WTC11 (cell line): ENCODE measurements at regions not wholly inside any gene's neighbourhood (a gene's known extent, or its start where the extent isn't known, plus 50 kb on each side); places are given as distances from the start of the nearest gene placed in this dataset.

Source experiments
- ATAC-seq: fragments of 200-7000 bp; cut with Tn5 transposase; 2 replicates; pipeline ENCODE4 v1.10.0; 2021; ENCODE audit warnings: mild to moderate bottlenecking, moderate library complexity
- CTCF ChIA-PET: fragments of 300-600 bp; sonication (Branson Sonifier 250); formaldehyde crosslinking; loops from one replicate; lab custom pipeline; 2021; ENCODE audit warnings: antibody characterized with exemption; lab: Charles Lee
- POLR2A ChIA-PET: fragments of 350-600 bp; sonication (Branson Sonifier 250); formaldehyde crosslinking; loops from one replicate; lab custom pipeline; 2021; ENCODE audit warnings: antibody characterized with exemption; lab: Charles Lee
- DNase-seq: peaks from one replicate; pipeline ENCODE4 v3.0.0; 2021; ENCODE audit warnings: low spot score
- H3K27ac Mint-ChIP-seq: 2 replicates; pipeline ENCODE4 v1.8.0; 2021; ENCODE audit warnings: mixed read lengths
- H3K27me3 Mint-ChIP-seq: 2 replicates; pipeline ENCODE4 v1.8.0; 2021; ENCODE audit warnings: low read depth, mild to moderate bottlenecking, moderate library complexity, mixed read lengths
- H3K36me3 Mint-ChIP-seq: 2 replicates; pipeline ENCODE4 v1.8.0; 2021; ENCODE audit warnings: mixed read lengths
- H3K4me1 Mint-ChIP-seq: 2 replicates; pipeline ENCODE4 v1.8.0; 2022; ENCODE audit warnings: mixed read lengths
- H3K4me3 Mint-ChIP-seq: 2 replicates; pipeline ENCODE4 v1.8.0; 2021; ENCODE audit warnings: mild to moderate bottlenecking, moderate library complexity, mixed read lengths
- H3K9me3 Mint-ChIP-seq: 2 replicates; pipeline ENCODE4 v1.8.0; 2021; ENCODE audit warnings: mixed read lengths
- ELF4 ChIP-seq: sonication (generic); formaldehyde crosslinking; IDR thresholded peaks from 2 replicates; pipeline ENCODE4 v1.8.1; 2022; ENCODE audit warnings: low read depth, mild to moderate bottlenecking, moderate library complexity, missing genetic modification reagents
- ERG ChIP-seq: fragments of 250-450 bp; sonication (Bioruptor Pico); IDR thresholded peaks from 2 replicates; pipeline ENCODE4 v1.8.0; 2021; ENCODE audit warnings: mild to moderate bottlenecking
- FOXJ3 ChIP-seq: sonication (generic); formaldehyde crosslinking; IDR thresholded peaks from 2 replicates; pipeline ENCODE4 v1.9.0; 2021; ENCODE audit warnings: missing genetic modification reagents, mild to moderate bottlenecking, borderline replicate concordance
- FOXK1 ChIP-seq: sonication (generic); formaldehyde crosslinking; IDR thresholded peaks from 2 replicates; pipeline ENCODE4 v1.8.0; 2022; ENCODE audit warnings: mild to moderate bottlenecking, moderate library complexity, missing genetic modification reagents
- GRHL2 ChIP-seq: fragments of 250-450 bp; sonication (Bioruptor Pico); IDR thresholded peaks from 2 replicates; pipeline ENCODE4 v1.8.0; 2022; ENCODE audit warnings: mild to moderate bottlenecking, moderate library complexity; ENCODE audit not compliant: insufficient replicate concordance, severe bottlenecking
- JUN ChIP-seq: sonication (generic); formaldehyde crosslinking; IDR thresholded peaks from 2 replicates; pipeline ENCODE4 v1.8.0; 2023; ENCODE audit warnings: mild to moderate bottlenecking, missing genetic modification reagents
- NFATC4 ChIP-seq: fragments of 250-450 bp; sonication (Bioruptor Pico); IDR thresholded peaks from 2 replicates; pipeline ENCODE4 v1.9.0; 2021; ENCODE audit warnings: mild to moderate bottlenecking
- NFYB ChIP-seq: sonication (generic); formaldehyde crosslinking; conservative IDR thresholded peaks from 2 replicates; pipeline ENCODE4 v1.8.0; 2022; ENCODE audit warnings: low read depth, missing genetic modification reagents
- NR1H2 ChIP-seq: sonication (generic); formaldehyde crosslinking; IDR thresholded peaks from 2 replicates; pipeline ENCODE4 v1.9.0; 2021; ENCODE audit warnings: mild to moderate bottlenecking, moderate library complexity, missing genetic modification reagents
- OVOL2 ChIP-seq: fragments of 250-450 bp; sonication (Bioruptor Pico); IDR thresholded peaks from 2 replicates; pipeline ENCODE4 v1.9.0; 2021; ENCODE audit warnings: mild to moderate bottlenecking, borderline replicate concordance
- PRRX2 ChIP-seq: fragments of 250-450 bp; sonication (Bioruptor Pico); IDR thresholded peaks from 2 replicates; pipeline ENCODE4 v1.8.0; 2021; ENCODE audit warnings: mild to moderate bottlenecking
- ZNF671 ChIP-seq: fragments of 250-450 bp; sonication (Bioruptor Pico); IDR thresholded peaks from 2 replicates; pipeline ENCODE4 v1.8.0; 2021; ENCODE audit warnings: mild to moderate bottlenecking
- ZSCAN18 ChIP-seq: fragments of 250-450 bp; sonication (Bioruptor Pico); IDR thresholded peaks from 2 replicates; pipeline ENCODE4 v2.1.2; 2022; ENCODE audit warnings: mild to moderate bottlenecking, moderate library complexity
- TF ChIP-seq, protein P1 (sequence below): sonication (generic); formaldehyde crosslinking; IDR thresholded peaks from 2 replicates; pipeline ENCODE4 v1.8.0; 2023; ENCODE audit warnings: mild to moderate bottlenecking, missing genetic modification reagents
- TF ChIP-seq, protein P2 (sequence below): fragments of 250-450 bp; sonication (Bioruptor Pico); IDR thresholded peaks from 2 replicates; pipeline ENCODE4 v1.9.0; 2021; ENCODE audit warnings: mild to moderate bottlenecking, borderline replicate concordance
- TF ChIP-seq, protein P3 (sequence below): fragments of 250-450 bp; sonication (Bioruptor Pico); IDR thresholded peaks from 2 replicates; pipeline ENCODE4 v1.9.0; 2021; ENCODE audit warnings: moderate library complexity, mild to moderate bottlenecking, inconsistent platforms, borderline replicate concordance
- TF ChIP-seq, protein P4 (sequence below): sonication (generic); formaldehyde crosslinking; IDR thresholded peaks from 2 replicates; pipeline ENCODE4 v1.8.1; 2022; ENCODE audit warnings: low read depth, missing genetic modification reagents, borderline replicate concordance
- TF ChIP-seq, protein P5 (sequence below): sonication (generic); formaldehyde crosslinking; IDR thresholded peaks from 2 replicates; pipeline ENCODE4 v1.8.0; 2022; ENCODE audit warnings: missing genetic modification reagents
- TF ChIP-seq, protein P6 (sequence below): sonication (generic); formaldehyde crosslinking; IDR thresholded peaks from 2 replicates; pipeline ENCODE4 v1.8.0; 2022; ENCODE audit warnings: mild to moderate bottlenecking, missing genetic modification reagents

- TF ChIP-seq, protein P1, sequence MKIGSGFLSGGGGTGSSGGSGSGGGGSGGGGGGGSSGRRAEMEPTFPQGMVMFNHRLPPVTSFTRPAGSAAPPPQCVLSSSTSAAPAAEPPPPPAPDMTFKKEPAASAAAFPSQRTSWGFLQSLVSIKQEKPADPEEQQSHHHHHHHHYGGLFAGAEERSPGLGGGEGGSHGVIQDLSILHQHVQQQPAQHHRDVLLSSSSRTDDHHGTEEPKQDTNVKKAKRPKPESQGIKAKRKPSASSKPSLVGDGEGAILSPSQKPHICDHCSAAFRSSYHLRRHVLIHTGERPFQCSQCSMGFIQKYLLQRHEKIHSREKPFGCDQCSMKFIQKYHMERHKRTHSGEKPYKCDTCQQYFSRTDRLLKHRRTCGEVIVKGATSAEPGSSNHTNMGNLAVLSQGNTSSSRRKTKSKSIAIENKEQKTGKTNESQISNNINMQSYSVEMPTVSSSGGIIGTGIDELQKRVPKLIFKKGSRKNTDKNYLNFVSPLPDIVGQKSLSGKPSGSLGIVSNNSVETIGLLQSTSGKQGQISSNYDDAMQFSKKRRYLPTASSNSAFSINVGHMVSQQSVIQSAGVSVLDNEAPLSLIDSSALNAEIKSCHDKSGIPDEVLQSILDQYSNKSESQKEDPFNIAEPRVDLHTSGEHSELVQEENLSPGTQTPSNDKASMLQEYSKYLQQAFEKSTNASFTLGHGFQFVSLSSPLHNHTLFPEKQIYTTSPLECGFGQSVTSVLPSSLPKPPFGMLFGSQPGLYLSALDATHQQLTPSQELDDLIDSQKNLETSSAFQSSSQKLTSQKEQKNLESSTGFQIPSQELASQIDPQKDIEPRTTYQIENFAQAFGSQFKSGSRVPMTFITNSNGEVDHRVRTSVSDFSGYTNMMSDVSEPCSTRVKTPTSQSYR = no peak
- TF ChIP-seq PRRX2 (CRISPR knock-in tag) = no peak
- TF ChIP-seq ERG (CRISPR knock-in tag) = no peak
- TF ChIP-seq, protein P2, sequence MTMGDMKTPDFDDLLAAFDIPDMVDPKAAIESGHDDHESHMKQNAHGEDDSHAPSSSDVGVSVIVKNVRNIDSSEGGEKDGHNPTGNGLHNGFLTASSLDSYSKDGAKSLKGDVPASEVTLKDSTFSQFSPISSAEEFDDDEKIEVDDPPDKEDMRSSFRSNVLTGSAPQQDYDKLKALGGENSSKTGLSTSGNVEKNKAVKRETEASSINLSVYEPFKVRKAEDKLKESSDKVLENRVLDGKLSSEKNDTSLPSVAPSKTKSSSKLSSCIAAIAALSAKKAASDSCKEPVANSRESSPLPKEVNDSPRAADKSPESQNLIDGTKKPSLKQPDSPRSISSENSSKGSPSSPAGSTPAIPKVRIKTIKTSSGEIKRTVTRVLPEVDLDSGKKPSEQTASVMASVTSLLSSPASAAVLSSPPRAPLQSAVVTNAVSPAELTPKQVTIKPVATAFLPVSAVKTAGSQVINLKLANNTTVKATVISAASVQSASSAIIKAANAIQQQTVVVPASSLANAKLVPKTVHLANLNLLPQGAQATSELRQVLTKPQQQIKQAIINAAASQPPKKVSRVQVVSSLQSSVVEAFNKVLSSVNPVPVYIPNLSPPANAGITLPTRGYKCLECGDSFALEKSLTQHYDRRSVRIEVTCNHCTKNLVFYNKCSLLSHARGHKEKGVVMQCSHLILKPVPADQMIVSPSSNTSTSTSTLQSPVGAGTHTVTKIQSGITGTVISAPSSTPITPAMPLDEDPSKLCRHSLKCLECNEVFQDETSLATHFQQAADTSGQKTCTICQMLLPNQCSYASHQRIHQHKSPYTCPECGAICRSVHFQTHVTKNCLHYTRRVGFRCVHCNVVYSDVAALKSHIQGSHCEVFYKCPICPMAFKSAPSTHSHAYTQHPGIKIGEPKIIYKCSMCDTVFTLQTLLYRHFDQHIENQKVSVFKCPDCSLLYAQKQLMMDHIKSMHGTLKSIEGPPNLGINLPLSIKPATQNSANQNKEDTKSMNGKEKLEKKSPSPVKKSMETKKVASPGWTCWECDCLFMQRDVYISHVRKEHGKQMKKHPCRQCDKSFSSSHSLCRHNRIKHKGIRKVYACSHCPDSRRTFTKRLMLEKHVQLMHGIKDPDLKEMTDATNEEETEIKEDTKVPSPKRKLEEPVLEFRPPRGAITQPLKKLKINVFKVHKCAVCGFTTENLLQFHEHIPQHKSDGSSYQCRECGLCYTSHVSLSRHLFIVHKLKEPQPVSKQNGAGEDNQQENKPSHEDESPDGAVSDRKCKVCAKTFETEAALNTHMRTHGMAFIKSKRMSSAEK (CRISPR knock-in tag) = no peak
Observed at GRCh38 chr12:28939427-28939826, 209.7 kb upstream of the FAR2 start (continued).

DNA sequence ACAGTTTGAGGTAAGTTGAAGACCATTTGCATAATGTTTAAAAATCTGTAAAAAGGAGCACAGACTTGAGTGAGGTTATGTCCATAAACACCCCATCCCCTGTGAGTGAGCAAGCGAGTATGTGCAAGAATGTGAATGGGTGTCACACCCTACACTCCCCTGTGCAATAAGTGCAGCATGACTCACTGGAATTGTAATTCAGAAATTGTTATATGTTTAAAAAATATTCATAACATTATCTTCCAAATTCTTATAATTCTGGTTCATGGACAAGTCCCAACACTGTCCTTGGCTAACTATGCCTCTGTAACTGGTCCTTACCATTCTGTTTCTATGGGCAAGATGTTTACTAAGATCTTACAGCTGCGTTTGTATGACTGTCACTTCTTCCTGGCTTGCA lies 207.8 kb upstream of the FAR2 start:
- no peaks in the 10 kb centered on the region for H3K9me3 Mint-ChIP-seq
- peaks cover 17% of the 10 kb centered on the region for H3K4me1 Mint-ChIP-seq
- H3K27me3 Mint-ChIP-seq = no peaks in the 10 kb centered on the region
- H3K36me3 Mint-ChIP-seq = no peaks in the 10 kb centered on the region
- H3K4me3 Mint-ChIP-seq = no peak overlapping the region
- ChIA-PET CTCF (no interaction called here), POLR2A (no interaction called here)
- no peak for DNase-seq
- H3K27ac Mint-ChIP-seq = no peak overlapping the region
- ATAC-seq = no peak
- TF ChIP-seq, protein P3, sequence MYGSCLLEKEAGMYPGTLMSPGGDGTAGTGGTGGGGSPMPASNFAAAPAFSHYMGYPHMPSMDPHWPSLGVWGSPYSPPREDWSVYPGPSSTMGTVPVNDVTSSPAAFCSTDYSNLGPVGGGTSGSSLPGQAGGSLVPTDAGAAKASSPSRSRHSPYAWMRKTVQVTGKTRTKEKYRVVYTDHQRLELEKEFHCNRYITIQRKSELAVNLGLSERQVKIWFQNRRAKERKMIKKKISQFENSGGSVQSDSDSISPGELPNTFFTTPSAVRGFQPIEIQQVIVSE (CRISPR knock-in tag) = no peak
- TF ChIP-seq ZSCAN18 (CRISPR knock-in tag) (no peak), ELF4 (CRISPR knock-in tag) (no peak), NFYB (CRISPR knock-in tag) (no peak), NFATC4 (CRISPR knock-in tag) (no peak), ZNF671 (no peak), OVOL2 (no peak), NR1H2 (CRISPR knock-in tag) (no peak), FOXK1 (CRISPR knock-in tag) (no peak), FOXJ3 (CRISPR knock-in tag) (no peak), GRHL2 (CRISPR knock-in tag) (no peak), JUN (no peak)
- TF ChIP-seq, protein P4, sequence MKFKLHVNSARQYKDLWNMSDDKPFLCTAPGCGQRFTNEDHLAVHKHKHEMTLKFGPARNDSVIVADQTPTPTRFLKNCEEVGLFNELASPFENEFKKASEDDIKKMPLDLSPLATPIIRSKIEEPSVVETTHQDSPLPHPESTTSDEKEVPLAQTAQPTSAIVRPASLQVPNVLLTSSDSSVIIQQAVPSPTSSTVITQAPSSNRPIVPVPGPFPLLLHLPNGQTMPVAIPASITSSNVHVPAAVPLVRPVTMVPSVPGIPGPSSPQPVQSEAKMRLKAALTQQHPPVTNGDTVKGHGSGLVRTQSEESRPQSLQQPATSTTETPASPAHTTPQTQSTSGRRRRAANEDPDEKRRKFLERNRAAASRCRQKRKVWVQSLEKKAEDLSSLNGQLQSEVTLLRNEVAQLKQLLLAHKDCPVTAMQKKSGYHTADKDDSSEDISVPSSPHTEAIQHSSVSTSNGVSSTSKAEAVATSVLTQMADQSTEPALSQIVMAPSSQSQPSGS (CRISPR knock-in tag) = no peak
- TF ChIP-seq, protein P5, sequence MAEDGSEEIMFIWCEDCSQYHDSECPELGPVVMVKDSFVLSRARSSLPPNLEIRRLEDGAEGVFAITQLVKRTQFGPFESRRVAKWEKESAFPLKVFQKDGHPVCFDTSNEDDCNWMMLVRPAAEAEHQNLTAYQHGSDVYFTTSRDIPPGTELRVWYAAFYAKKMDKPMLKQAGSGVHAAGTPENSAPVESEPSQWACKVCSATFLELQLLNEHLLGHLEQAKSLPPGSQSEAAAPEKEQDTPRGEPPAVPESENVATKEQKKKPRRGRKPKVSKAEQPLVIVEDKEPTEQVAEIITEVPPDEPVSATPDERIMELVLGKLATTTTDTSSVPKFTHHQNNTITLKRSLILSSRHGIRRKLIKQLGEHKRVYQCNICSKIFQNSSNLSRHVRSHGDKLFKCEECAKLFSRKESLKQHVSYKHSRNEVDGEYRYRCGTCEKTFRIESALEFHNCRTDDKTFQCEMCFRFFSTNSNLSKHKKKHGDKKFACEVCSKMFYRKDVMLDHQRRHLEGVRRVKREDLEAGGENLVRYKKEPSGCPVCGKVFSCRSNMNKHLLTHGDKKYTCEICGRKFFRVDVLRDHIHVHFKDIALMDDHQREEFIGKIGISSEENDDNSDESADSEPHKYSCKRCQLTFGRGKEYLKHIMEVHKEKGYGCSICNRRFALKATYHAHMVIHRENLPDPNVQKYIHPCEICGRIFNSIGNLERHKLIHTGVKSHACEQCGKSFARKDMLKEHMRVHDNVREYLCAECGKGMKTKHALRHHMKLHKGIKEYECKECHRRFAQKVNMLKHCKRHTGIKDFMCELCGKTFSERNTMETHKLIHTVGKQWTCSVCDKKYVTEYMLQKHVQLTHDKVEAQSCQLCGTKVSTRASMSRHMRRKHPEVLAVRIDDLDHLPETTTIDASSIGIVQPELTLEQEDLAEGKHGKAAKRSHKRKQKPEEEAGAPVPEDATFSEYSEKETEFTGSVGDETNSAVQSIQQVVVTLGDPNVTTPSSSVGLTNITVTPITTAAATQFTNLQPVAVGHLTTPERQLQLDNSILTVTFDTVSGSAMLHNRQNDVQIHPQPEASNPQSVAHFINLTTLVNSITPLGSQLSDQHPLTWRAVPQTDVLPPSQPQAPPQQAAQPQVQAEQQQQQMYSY (CRISPR knock-in tag) = no peak
- TF ChIP-seq, protein P6, sequence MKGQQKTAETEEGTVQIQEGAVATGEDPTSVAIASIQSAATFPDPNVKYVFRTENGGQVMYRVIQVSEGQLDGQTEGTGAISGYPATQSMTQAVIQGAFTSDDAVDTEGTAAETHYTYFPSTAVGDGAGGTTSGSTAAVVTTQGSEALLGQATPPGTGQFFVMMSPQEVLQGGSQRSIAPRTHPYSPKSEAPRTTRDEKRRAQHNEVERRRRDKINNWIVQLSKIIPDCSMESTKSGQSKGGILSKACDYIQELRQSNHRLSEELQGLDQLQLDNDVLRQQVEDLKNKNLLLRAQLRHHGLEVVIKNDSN = no peak
